Epithelial cell of esophagus (primary cell): ENCODE measurements at regions not wholly inside any gene's neighbourhood (a gene's known extent, or its start where the extent isn't known, plus 50 kb on each side); places are given as distances from the start of the nearest gene placed in this dataset.

Experiments
- DNase-seq: peaks from one replicate; pipeline ENCODE4 v3.0.0; 2010; ENCODE audit warnings: low read depth
- H3K4me3 ChIP-seq: 2 replicates; pipeline ENCODE4 v1.5.1; 2011; ENCODE audit warnings: mild to moderate bottlenecking, low read length, control low read depth
- TF ChIP-seq, protein P1 (sequence below): IDR thresholded peaks from 2 replicates; pipeline ENCODE4 v1.5.1; 2011; ENCODE audit warnings: low read depth, mild to moderate bottlenecking, low read length, control low read depth, inconsistent platforms; ENCODE audit not compliant: insufficient read depth; ENCODE audit errors: missing control alignments

GRCh38 chr5:21121213-21121612 is 1133.2 kb upstream of the CDH18 start:
- no peak for DNase-seq
- TF ChIP-seq, protein P1, sequence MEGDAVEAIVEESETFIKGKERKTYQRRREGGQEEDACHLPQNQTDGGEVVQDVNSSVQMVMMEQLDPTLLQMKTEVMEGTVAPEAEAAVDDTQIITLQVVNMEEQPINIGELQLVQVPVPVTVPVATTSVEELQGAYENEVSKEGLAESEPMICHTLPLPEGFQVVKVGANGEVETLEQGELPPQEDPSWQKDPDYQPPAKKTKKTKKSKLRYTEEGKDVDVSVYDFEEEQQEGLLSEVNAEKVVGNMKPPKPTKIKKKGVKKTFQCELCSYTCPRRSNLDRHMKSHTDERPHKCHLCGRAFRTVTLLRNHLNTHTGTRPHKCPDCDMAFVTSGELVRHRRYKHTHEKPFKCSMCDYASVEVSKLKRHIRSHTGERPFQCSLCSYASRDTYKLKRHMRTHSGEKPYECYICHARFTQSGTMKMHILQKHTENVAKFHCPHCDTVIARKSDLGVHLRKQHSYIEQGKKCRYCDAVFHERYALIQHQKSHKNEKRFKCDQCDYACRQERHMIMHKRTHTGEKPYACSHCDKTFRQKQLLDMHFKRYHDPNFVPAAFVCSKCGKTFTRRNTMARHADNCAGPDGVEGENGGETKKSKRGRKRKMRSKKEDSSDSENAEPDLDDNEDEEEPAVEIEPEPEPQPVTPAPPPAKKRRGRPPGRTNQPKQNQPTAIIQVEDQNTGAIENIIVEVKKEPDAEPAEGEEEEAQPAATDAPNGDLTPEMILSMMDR = no peak
- no peak overlapping the region for H3K4me3 ChIP-seq

DNA sequence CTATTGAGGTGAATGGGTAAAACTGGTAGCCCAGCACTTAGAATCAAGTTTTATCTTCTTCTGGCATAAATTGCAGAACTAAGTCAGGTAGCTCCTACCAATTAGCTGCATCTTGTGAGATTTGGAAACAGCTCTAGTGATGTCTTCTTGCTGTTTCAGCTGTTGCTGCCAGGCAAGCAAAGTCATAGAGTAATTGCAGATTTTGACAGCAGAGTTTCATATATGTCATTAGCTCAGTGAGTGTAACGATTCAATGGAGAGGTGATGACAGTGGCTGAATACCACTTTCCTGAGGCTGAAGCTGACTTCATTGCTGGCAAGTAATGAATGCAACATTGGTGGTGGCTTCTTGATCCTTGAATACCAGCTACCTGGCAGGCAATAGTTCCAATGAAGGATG is 1109.7 kb upstream of the CDH18 start:
- H3K4me3 ChIP-seq = no peak overlapping the region
- TF ChIP-seq, protein P1 = no peak
- DNase-seq = no peak

DNA sequence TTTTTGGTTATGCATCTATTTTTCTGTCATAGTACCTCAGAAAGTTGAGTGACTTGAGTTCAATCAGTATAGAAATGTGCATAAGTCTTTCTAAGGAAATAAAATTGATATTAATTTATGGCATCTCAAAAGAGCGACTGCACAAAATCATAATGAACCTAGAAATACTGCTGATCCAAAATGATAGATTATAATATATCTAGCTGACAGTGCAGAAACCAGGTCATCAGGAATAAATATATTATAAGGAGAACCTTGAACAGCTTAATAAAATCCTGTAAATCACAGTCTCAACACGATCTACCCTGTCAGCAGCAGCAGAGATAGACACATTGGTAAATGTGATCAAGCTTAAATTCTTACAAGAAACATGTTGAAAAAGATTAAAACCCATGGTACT is 1106.6 kb upstream of the CDH18 start:
- TF ChIP-seq, protein P1 = no peak
- no peak for DNase-seq

GRCh38 chr5:21087766-21088165 is 1099.8 kb upstream of the CDH18 start:
- H3K4me3 ChIP-seq = no peak overlapping the region
- DNase-seq = no peak
- TF ChIP-seq, protein P1 = no peak

More for the DNA sequence above, 1106.6 kb upstream of the CDH18 start:
- H3K4me3 ChIP-seq = no peak overlapping the region

DNA sequence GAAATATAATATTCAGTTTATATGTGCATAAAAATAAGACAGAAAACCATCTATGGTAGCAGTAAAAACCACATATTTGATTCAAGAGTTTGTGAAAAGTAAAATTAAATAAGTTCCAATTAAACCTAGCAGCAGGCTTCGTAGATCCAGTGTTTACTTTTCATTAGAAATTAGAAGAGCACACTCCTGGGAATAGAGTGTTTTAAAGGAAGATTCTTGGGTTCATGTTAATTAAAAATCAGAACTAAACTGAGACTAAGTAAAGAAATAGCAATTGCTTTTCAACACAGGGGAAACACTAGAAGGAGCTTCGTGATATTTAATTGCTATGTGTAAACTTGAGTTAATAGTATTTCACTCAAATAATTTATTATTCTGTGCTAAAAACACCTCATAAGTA is 1097.8 kb upstream of the CDH18 start:
- TF ChIP-seq, protein P1 = no peak

GRCh38 chr5:21071986-21072385 is 1084.0 kb upstream of the CDH18 start:
- TF ChIP-seq, protein P1 = no peak
- no peak overlapping the region for H3K4me3 ChIP-seq
- no peak for DNase-seq

More for the DNA sequence above, 1097.8 kb upstream of the CDH18 start:
- H3K4me3 ChIP-seq = no peak overlapping the region
- DNase-seq = no peak

- no peak for DNase-seq
- H3K4me3 ChIP-seq = no peak overlapping the region
- TF ChIP-seq, protein P1 = no peak
Observed at GRCh38 chr5:21071421-21071820, 1083.4 kb upstream of the CDH18 start.
